Trophoblast cell (in vitro differentiated cells and primary cell): ENCODE measurements at regions not wholly inside any gene's neighbourhood (a gene's known extent, or its start where the extent isn't known, plus 50 kb on each side); places are given as distances from the start of the nearest gene placed in this dataset.
"Not testable (repeated sequence)": the region's sequence is repeated elsewhere in the genome, so short reads cannot be mapped to it uniquely, and the experiment has no call there.

ENCODE experiments used
- DNase-seq, 2 donors: peaks; one replicate each; pipeline ENCODE4 v3.0.0-alpha.2; 2016
- H2AFZ ChIP-seq: 2 replicates; pipeline ENCODE4 v1.6.1; 2013; ENCODE audit warnings: low read length, moderate library complexity, mild to moderate bottlenecking; ENCODE audit not compliant: insufficient read depth, poor library complexity
- H2AK5ac ChIP-seq: 2 replicates; pipeline ENCODE4 v1.6.1; 2013; ENCODE audit warnings: mild to moderate bottlenecking, low read length
- H2BK120ac ChIP-seq: 2 replicates; pipeline ENCODE4 v1.6.1; 2013; ENCODE audit warnings: low read length, mild to moderate bottlenecking, moderate library complexity; ENCODE audit not compliant: insufficient read depth, poor library complexity
- H2BK12ac ChIP-seq: 2 replicates; pipeline ENCODE4 v1.6.1; 2013; ENCODE audit warnings: mild to moderate bottlenecking, low read length, moderate library complexity
- H2BK5ac ChIP-seq: 2 replicates; pipeline ENCODE4 v1.6.1; 2013; ENCODE audit warnings: low read length, low read depth, moderate library complexity, mild to moderate bottlenecking; ENCODE audit not compliant: poor library complexity
- H3K14ac ChIP-seq: 2 replicates; pipeline ENCODE4 v1.6.1; 2013; ENCODE audit warnings: mild to moderate bottlenecking, low read length
- H3K18ac ChIP-seq: 2 replicates; pipeline ENCODE4 v1.6.1; 2013; ENCODE audit warnings: mild to moderate bottlenecking, low read length
- H3K23ac ChIP-seq: 2 replicates; pipeline ENCODE4 v1.6.1; 2013; ENCODE audit warnings: low read length
- H3K27ac ChIP-seq: 2 replicates; pipeline ENCODE4 v1.5.1; 2013; ENCODE audit warnings: low read depth, mild to moderate bottlenecking, inconsistent platforms, low read length, moderate library complexity
- H3K27me3 ChIP-seq: 2 replicates; pipeline ENCODE4 v1.6.1; 2013; ENCODE audit warnings: inconsistent platforms, mild to moderate bottlenecking, low read length, moderate library complexity; ENCODE audit not compliant: insufficient read depth
- H3K36me3 ChIP-seq, 2 experiments: 1 replicate in 1 of 2; 2 replicates in 1 of 2; pipeline ENCODE4 v1.6.1; 2013; ENCODE audit warnings: low read length in 2 of 2, mild to moderate bottlenecking in 2 of 2, moderate library complexity in 1 of 2; ENCODE audit not compliant: insufficient read depth in 2 of 2, control insufficient read depth in 1 of 2
- H3K4ac ChIP-seq: 2 replicates; pipeline ENCODE4 v1.6.1; 2013; ENCODE audit warnings: low read depth, mild to moderate bottlenecking, low read length, moderate library complexity
- H3K4me1 ChIP-seq, 2 experiments: 1 replicate in 1 of 2; 2 replicates in 1 of 2; pipeline ENCODE4 v1.6.1; 2013; ENCODE audit warnings: low read length in 2 of 2, mild to moderate bottlenecking in 2 of 2, moderate library complexity in 1 of 2; ENCODE audit not compliant: insufficient read depth in 2 of 2, control insufficient read depth in 1 of 2
- H3K4me2 ChIP-seq: 2 replicates; pipeline ENCODE4 v1.6.1; 2013; ENCODE audit warnings: inconsistent platforms, mild to moderate bottlenecking, low read length, moderate library complexity
- H3K4me3 ChIP-seq: 2 replicates; pipeline ENCODE4 v1.5.1; 2013; ENCODE audit warnings: mild to moderate bottlenecking, low read depth, low read length, inconsistent platforms
- H3K79me1 ChIP-seq: one replicate; pipeline ENCODE4 v1.6.1; 2013; ENCODE audit warnings: low read length
- H3K79me2 ChIP-seq: 2 replicates; pipeline ENCODE4 v1.6.1; 2013; ENCODE audit warnings: low read length, mild to moderate bottlenecking; ENCODE audit not compliant: control insufficient read depth, insufficient read depth, poor library complexity
- H3K9ac ChIP-seq: 2 replicates; pipeline ENCODE4 v1.6.1; 2013; ENCODE audit warnings: mild to moderate bottlenecking, low read length
- H3K9me3 ChIP-seq: 2 replicates; pipeline ENCODE4 v1.6.1; 2013; ENCODE audit warnings: low read depth, mild to moderate bottlenecking, control low read depth, inconsistent platforms, low read length; ENCODE audit not compliant: insufficient read depth
- H4K12ac ChIP-seq: 2 replicates; pipeline ENCODE4 v1.6.1; 2013; ENCODE audit warnings: low read depth, mild to moderate bottlenecking, low read length, moderate library complexity
- H4K8ac ChIP-seq: 2 replicates; pipeline ENCODE4 v1.6.1; 2013; ENCODE audit warnings: low read depth, mild to moderate bottlenecking, low read length, moderate library complexity
- H4K91ac ChIP-seq: one replicate; pipeline ENCODE4 v1.6.1; 2013; ENCODE audit warnings: low read depth, mild to moderate bottlenecking, low read length, moderate library complexity
- WGBS: extraction: QIAGEN DNeasy Blood & Tissue Kit; methylation state at CpG from one replicate; pipeline ENCODE4 v1.1.7; 2013; ENCODE audit warnings: missing lambda C conversion rate; ENCODE audit not compliant: insufficient read length, insufficient coverage; ENCODE audit errors: extremely low coverage; 5-methylcytosine and 5-hydroxymethylcytosine counted together

DNA sequence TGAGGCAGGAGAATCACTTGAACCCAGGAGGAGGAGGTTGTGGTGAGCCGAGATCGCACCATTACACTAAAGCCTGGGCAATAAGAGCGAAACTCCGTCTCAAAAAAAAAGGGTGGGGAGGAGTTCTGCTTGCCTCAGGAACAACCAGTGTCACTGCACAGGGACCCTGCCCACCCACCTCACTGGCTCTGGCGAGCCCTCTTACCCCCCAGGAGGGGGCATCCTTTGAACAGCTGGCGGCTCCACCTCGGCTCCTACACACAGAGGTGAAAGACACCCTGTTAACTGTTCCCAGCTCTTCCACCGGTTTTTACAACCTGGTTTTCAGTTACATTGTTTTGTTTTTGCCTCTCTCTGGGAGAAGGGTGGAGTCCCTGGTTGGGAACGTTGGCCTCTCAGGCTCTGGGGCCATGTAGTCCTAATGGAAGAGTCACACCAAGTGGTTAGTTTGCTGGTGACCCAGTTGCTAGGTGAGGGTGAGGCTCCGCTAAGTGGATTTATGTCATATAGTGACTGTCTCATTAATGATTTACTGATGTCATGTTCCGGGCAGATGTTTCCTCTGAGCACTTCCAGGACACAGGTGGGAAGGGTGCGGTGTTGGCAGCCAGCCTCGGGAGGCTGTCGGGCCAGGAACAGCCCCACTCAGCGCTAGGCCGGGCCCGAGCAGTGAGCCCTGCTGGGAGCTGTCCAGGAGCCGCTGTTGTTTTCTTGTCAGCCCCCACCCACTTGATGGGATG lies 120.6 kb upstream of the TPTE start:
- not testable (repeated sequence) for H2BK12ac ChIP-seq, H3K4me3 ChIP-seq, H3K4me1 ChIP-seq, H3K27ac ChIP-seq, H2AK5ac ChIP-seq, H3K36me3 ChIP-seq, H2BK120ac ChIP-seq, H2BK5ac ChIP-seq, H3K27me3 ChIP-seq, H2AFZ ChIP-seq, H3K4ac ChIP-seq, H3K9ac ChIP-seq, DNase-seq, H3K79me2 ChIP-seq, H3K79me1 ChIP-seq, H4K8ac ChIP-seq, H3K23ac ChIP-seq, H3K14ac ChIP-seq, H4K91ac ChIP-seq, H4K12ac ChIP-seq, H3K18ac ChIP-seq, H3K4me2 ChIP-seq
- no CpG with 5 or more reads among the region's 18 CpGs for WGBS
- peaks cover 52% of the 10 kb centered on the region for H3K9me3 ChIP-seq

DNA sequence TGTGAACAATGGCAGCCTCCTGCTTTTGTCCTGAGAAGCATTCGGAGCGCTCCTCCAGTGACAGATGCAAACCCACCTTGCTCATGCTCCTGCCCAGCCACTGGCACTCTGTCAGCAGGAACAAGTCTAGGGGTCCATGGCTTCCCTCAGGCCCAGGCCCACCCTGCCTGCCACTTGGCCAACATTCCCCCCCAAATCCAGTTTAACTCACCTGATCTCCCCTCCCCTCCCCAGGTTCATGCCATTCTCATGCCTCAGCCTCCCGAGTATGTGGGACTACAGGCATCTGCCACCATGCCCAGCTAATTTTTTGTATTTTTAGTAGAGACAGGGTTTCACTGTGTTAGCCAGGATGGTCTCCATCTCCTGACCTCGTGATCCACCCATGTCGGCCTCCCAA lies 118.9 kb upstream of the TPTE start:
- H4K8ac ChIP-seq, H3K14ac ChIP-seq, H3K27ac ChIP-seq, H4K12ac ChIP-seq, H3K36me3 ChIP-seq, DNase-seq, H2AK5ac ChIP-seq, H3K79me1 ChIP-seq, H2AFZ ChIP-seq, H3K79me2 ChIP-seq, H2BK12ac ChIP-seq, H3K27me3 ChIP-seq, H2BK120ac ChIP-seq, H3K23ac ChIP-seq, H3K4me1 ChIP-seq, H3K9ac ChIP-seq, H3K18ac ChIP-seq, H3K4me3 ChIP-seq, H3K4me2 ChIP-seq, H2BK5ac ChIP-seq, H3K4ac ChIP-seq, H4K91ac ChIP-seq: not testable (repeated sequence)
- peaks cover 48% of the 10 kb centered on the region for H3K9me3 ChIP-seq
- no CpG with 5 or more reads among the region's 5 CpGs for WGBS

DNA sequence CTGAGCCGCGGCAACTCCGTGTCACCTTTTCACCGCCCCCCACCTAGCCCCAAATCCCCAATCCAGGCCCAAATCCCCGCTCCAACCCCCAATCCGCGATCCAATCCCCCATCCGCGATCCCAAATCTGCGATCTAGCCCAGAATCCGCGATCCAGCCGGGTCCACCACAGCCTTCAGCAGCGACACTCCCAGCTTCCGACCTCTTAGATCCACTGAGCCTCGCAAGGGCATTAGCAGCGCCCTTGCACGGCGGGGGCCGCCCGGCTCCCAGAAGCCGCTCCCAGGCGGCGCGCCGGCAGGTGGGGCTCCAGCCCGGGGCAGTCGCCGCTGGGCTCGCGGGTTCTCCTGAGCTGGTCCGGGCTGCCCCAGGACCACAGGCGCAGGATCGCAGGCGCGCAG lies 116.1 kb upstream of the TPTE start:
- H3K9me3 ChIP-seq: peaks cover 43% of the 10 kb centered on the region
- not testable (repeated sequence) for H3K36me3 ChIP-seq, H3K18ac ChIP-seq, H3K27me3 ChIP-seq, DNase-seq, H3K4me2 ChIP-seq, H4K8ac ChIP-seq, H3K79me2 ChIP-seq, H3K4ac ChIP-seq, H4K12ac ChIP-seq, H3K79me1 ChIP-seq, H2AK5ac ChIP-seq, H3K14ac ChIP-seq, H2BK120ac ChIP-seq, H2BK12ac ChIP-seq, H3K4me1 ChIP-seq, H2BK5ac ChIP-seq, H3K4me3 ChIP-seq, H3K9ac ChIP-seq, H2AFZ ChIP-seq, H3K27ac ChIP-seq, H3K23ac ChIP-seq, H4K91ac ChIP-seq
- WGBS: 100% methylated on average over 8 of the region's 36 CpGs

DNA sequence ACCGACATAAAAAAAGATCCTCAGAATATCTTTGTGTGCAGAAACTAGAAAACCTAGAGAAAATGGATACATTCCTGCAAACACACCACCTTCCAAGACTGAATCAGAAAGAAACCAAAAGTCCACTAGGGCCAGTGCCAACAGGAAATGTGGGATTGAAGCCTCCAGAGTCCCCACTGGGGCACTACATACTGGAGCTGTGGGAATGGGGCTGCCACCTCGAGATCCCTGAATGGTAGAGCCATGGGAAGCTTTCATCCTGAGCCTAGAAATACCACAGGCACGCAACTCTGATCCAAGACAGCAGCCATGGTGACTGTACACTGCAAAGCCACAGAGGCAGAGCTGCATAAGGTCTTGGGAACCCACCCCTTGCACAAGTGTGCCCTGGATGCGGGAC lies 111.6 kb upstream of the TPTE start:
- not testable (repeated sequence) for H3K4me2 ChIP-seq, H3K4ac ChIP-seq, H4K91ac ChIP-seq, H3K79me1 ChIP-seq, H3K36me3 ChIP-seq, H2BK12ac ChIP-seq, H4K12ac ChIP-seq, H3K79me2 ChIP-seq, H3K18ac ChIP-seq, H4K8ac ChIP-seq, H3K27ac ChIP-seq, H3K4me3 ChIP-seq, H2BK5ac ChIP-seq, H2AFZ ChIP-seq, H2BK120ac ChIP-seq, DNase-seq, H3K27me3 ChIP-seq, H3K4me1 ChIP-seq, H3K14ac ChIP-seq, H2AK5ac ChIP-seq, H3K9ac ChIP-seq, H3K23ac ChIP-seq
- no CpG with 5 or more reads among the region's 4 CpGs for WGBS
- H3K9me3 ChIP-seq: peaks cover 33% of the 10 kb centered on the region
